ENCODE measurements at regions not wholly inside any gene's neighbourhood (a gene's known extent, or its start where the extent isn't known, plus 50 kb on each side); places are given as distances from the start of the nearest gene placed in this dataset.

GRCh38 chr5:36395260-36395659, 93.6 kb upstream of the RANBP3L start:
- TF ChIP-seq CTCF (IDR thresholded peaks at IDR 0.05), result no peak
- no peak for TF ChIP-seq POLR2A (IDR thresholded peaks at IDR 0.05)

All from tibial nerve (tissue), 3 donors.